Coronary artery (tissue), 2 donors: ENCODE measurements at regions not wholly inside any gene's neighbourhood (a gene's known extent, or its start where the extent isn't known, plus 50 kb on each side); places are given as distances from the start of the nearest gene placed in this dataset.
"Not testable (repeated sequence)": the region's sequence is repeated elsewhere in the genome, so short reads cannot be mapped to it uniquely, and the experiment has no call there.

Experiments used
- DNase-seq: peaks from one replicate; pipeline ENCODE4 v3.0.0-alpha.2; 2017; ENCODE audit warnings: low spot score
- H3K27ac ChIP-seq, 2 donors: fragments of 200-600 bp; sonication (generic); one replicate each; pipeline ENCODE4 v1.5.1; 2016 to 2019
- H3K4me3 ChIP-seq: fragments of 200-600 bp; sonication (generic); 2 replicates; pipeline ENCODE4 v1.5.1; 2016; ENCODE audit warnings: mild to moderate bottlenecking, moderate library complexity
- TF ChIP-seq, protein P1 (sequence below): fragments of 200-600 bp; sonication (generic); IDR thresholded peaks from one replicate; pipeline ENCODE4 v1.5.1; 2019; ENCODE audit warnings: antibody characterized with exemption

DNA sequence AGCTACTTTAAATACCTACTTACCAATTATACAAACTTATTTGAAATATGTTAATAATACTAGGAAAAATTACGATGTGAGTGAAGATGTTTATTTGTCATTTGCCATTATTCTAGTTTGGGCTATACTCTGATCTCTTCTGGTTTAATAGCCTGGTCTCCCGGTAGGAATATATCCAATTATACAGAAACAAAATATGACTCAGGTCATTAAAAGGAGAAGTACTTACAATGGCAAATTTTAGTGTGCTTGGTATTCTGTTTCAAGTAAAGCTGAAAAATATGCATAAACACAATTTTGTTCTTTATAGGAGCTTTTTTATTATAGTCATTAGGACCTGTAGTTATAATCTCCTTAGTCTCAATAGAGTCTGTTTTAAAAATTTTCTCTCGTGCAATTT is 176.8 kb downstream of the SLCO4C1 start:
- TF ChIP-seq, protein P1, sequence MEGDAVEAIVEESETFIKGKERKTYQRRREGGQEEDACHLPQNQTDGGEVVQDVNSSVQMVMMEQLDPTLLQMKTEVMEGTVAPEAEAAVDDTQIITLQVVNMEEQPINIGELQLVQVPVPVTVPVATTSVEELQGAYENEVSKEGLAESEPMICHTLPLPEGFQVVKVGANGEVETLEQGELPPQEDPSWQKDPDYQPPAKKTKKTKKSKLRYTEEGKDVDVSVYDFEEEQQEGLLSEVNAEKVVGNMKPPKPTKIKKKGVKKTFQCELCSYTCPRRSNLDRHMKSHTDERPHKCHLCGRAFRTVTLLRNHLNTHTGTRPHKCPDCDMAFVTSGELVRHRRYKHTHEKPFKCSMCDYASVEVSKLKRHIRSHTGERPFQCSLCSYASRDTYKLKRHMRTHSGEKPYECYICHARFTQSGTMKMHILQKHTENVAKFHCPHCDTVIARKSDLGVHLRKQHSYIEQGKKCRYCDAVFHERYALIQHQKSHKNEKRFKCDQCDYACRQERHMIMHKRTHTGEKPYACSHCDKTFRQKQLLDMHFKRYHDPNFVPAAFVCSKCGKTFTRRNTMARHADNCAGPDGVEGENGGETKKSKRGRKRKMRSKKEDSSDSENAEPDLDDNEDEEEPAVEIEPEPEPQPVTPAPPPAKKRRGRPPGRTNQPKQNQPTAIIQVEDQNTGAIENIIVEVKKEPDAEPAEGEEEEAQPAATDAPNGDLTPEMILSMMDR, result no peak
- no peak overlapping the region for H3K27ac ChIP-seq
- DNase-seq, result no peak

DNA sequence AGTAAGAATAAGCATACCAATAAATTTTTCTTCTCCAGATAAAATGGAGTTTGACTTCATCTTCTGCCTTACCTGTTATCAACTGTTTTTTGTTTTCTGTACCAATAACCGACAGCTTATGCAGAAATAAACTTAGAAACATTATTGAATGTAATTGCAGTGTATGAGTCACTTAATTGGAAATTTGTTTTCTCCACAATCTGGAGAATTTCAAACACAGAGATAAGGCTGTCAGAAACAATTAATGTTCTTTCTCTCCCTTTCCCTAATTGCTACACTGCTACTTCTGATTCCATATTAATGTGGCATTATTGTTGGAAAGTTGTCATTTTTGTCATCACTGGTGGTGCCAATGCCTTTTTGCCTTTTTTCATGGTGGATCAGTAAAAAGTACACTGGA is 180.3 kb downstream of the SLCO4C1 start:
- no peak overlapping the region for H3K4me3 ChIP-seq
- no peak for DNase-seq
- TF ChIP-seq, protein P1, result no peak
- no peak overlapping the region for H3K27ac ChIP-seq

More for the DNA sequence above, 176.8 kb downstream of the SLCO4C1 start:
- H3K4me3 ChIP-seq, result no peak overlapping the region

DNA sequence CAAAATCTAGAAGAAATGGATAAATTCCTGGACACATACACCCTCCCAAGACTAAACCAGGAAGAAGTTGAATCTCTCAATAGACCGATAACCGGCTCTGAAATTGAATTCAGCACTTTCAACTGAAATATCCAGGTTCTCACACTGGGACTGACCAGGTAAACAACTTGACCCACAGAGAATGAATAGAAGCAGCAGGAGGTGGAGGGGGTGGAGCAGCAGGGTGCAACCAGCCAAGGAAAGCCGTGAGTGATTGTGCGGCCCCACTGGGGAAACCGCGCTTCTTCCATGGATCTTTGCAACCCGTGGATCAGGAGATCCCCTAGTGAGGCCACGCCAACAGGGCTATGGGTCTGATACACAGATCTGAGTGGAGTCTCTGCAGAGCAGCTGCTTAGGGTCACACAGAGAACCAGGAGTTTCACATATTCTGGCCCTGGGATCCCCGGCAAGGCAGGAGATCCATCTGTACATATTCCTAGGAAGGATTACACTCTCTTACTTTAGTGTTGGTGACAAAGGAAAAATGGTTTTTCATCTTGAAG is 181.5 kb downstream of the SLCO4C1 start:
- Histone ChIP-seq H3K27ac (no peak overlapping the region), H3K4me3 (no peak overlapping the region)
- TF ChIP-seq, protein P1, result no peak
- DNase-seq, result no peak

DNA sequence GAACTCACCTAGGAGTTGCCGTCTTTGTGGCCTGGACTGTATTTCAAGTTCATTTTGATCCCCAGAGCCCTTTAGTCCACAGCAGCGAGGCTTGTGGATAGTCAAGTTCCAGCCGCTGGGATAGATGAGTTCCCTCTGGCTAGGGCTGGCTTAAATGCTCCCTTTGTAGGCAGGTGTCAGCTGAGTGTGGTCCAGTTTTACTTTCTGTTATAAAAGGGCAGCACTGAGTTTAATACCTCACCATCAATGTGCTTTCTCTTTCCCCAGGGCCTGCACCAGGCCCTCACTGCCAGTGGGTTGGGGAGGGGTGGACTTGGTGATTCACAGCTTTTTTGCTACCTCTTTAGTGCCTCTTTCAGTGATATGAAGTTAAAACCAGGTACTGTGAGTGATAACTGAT is 188.2 kb downstream of the SLCO4C1 start:
- TF ChIP-seq, protein P1, result no peak
- no peak overlapping the region for H3K27ac ChIP-seq
- H3K4me3 ChIP-seq, result no peak overlapping the region
- no peak for DNase-seq

DNA sequence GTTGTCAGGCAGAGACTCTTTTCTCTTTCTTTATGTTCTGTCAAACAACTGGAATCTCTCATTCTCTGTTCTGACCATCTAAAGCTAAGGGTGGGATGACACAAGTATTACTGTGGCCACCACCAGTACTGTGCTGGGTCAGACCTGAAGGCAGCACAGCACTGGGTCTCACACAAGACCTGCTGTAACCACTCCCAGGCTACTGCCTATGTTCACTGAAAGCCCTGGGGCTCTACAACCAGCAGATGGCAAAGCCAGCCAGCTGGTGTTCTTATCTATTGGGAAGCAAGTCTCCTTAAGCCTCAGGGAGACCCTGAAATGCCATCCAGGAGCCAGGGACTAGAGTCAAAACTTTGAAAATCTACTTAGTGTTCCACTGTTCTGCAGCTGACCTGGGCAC is 189.5 kb downstream of the SLCO4C1 start:
- H3K4me3 ChIP-seq, result no peak overlapping the region
- no peak for DNase-seq
- TF ChIP-seq, protein P1, result no peak
- H3K27ac ChIP-seq, result no peak overlapping the region

DNA sequence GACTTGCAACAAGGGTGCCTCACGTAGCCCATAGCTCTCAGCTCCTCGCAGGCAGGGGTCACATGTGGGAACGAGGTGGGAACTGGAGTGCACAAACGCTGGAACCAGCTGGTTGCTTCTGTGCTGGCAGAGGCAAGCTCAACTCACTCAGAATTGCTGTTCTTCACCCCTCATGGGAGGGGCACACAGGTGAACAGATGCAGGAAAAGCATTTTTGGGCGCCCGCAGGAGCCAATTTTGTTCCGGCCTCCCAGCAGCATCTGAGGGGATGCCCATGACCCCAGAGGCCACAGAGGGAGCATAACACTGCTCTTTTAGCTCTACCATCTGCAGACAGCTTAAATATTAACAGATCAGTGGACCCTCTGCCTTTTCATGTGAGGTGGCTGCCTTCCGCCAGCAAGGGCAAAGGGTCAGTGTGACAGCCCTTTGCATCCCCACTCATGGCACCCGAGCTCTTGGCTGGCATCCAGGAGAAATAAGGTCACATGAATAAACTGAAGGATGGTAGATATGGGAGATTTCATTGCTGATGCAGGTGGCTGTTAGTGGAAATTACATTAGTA is 196.2 kb downstream of the SLCO4C1 start:
- TF ChIP-seq, protein P1, result no peak
- Histone ChIP-seq H3K4me3 (no peak overlapping the region), H3K27ac (no peak overlapping the region)
- no peak for DNase-seq

DNA sequence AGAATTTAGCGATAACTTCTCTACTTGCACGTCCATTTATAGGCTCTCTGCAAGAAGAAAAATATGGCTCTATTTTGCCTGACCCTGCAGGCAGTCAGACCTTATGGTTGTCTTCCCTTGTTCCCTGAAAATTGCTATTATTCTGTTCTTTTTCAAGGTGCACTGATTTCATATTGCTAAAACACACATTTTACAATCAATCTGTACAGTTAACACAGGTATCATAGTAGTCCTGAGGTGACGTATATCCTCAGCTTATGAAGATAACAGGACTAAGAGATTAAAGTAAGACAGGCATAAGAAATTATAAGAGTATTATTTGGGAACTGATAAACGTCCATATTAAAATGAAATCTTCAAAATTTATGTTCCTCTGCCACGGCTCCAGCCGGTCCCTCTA is 197.0 kb downstream of the SLCO4C1 start:
- H3K4me3 ChIP-seq, DNase-seq, H3K27ac ChIP-seq: not testable (repeated sequence)

DNA sequence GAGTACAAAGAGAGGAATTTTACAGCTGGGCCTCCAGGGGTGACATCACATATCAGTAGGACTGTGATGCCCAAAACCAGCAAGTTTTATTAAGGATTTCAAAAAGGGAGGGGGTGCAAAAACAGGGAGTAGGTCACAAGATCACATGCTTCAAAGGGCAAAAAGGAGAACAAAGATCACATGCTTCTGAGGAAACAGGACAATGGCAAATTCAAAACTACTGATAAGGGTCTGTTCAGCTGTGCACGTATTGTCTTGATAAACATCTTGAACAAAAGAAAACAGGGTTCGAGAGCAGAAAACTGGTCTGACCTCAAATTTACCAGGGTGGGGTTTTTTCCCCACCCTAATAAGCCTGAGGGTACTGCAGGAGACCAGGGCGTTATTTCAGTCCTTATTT is 197.5 kb downstream of the SLCO4C1 start:
- H3K27ac ChIP-seq, DNase-seq, H3K4me3 ChIP-seq: not testable (repeated sequence)
